Cardiac fibroblast (primary cell): ENCODE measurements at regions not wholly inside any gene's neighbourhood (a gene's known extent, or its start where the extent isn't known, plus 50 kb on each side); places are given as distances from the start of the nearest gene placed in this dataset.

Source experiments
- DNase-seq, 2 donors: peaks; one replicate each; pipeline versions ENCODE4 v3.0.0 to v3.0.0-alpha.2; 2010; ENCODE audit warnings: low read depth in 2 of 2
- H3K4me3 ChIP-seq, 2 donors: replicated peaks in 1 of 2; 1 replicate in 1 of 2; 2 replicates in 1 of 2; pipeline ENCODE4 v1.5.1; 2011; ENCODE audit warnings: low read depth in 2 of 2, low read length in 2 of 2, mild to moderate bottlenecking in 2 of 2, moderate library complexity in 1 of 2
- TF ChIP-seq, protein P1 (sequence below): IDR thresholded peaks from one replicate; pipeline ENCODE4 v1.5.1; 2011; ENCODE audit warnings: low read depth, mild to moderate bottlenecking, low read length, inconsistent platforms

- TF ChIP-seq, protein P1, sequence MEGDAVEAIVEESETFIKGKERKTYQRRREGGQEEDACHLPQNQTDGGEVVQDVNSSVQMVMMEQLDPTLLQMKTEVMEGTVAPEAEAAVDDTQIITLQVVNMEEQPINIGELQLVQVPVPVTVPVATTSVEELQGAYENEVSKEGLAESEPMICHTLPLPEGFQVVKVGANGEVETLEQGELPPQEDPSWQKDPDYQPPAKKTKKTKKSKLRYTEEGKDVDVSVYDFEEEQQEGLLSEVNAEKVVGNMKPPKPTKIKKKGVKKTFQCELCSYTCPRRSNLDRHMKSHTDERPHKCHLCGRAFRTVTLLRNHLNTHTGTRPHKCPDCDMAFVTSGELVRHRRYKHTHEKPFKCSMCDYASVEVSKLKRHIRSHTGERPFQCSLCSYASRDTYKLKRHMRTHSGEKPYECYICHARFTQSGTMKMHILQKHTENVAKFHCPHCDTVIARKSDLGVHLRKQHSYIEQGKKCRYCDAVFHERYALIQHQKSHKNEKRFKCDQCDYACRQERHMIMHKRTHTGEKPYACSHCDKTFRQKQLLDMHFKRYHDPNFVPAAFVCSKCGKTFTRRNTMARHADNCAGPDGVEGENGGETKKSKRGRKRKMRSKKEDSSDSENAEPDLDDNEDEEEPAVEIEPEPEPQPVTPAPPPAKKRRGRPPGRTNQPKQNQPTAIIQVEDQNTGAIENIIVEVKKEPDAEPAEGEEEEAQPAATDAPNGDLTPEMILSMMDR: no peak
- no peak for DNase-seq
- no peak overlapping the region for H3K4me3 ChIP-seq
Observed at GRCh38 chr3:117282566-117282965, 573.0 kb downstream of the TUSC7 start.

- TF ChIP-seq, protein P1: no peak
- DNase-seq: no peak
- H3K4me3 ChIP-seq: no peak overlapping the region
Observed at GRCh38 chr3:117285737-117286136, 576.2 kb downstream of the TUSC7 start.

- TF ChIP-seq, protein P1: no peak
- H3K4me3 ChIP-seq: no peak overlapping the region
- DNase-seq: no peak
Observed at GRCh38 chr3:117286488-117286887, 576.9 kb downstream of the TUSC7 start.

- TF ChIP-seq, protein P1: no peak
- DNase-seq: no peak
- H3K4me3 ChIP-seq: no peak overlapping the region
Observed at GRCh38 chr3:117287602-117288001, 578.0 kb downstream of the TUSC7 start.

DNA sequence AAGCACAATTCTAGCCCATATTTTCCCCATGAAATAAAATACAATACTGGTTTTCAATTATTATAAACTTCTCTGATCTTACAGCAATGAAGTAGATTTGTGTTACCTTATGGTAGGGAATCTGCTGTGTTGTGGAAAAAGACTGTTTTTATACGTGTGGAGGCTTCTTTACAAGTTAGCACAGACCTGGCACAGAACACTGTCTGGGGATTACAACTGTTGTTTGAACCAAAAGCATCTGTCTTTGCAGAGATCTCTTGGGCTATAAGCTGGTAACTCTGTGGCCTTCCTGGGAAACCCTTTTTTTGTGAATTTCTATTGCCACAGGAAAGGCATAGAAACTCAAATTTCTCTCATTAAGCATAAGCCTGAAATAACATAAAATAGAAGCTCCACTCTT lies 581.9 kb downstream of the TUSC7 start:
- no peak for DNase-seq
- TF ChIP-seq, protein P1: no peak
- no peak overlapping the region for H3K4me3 ChIP-seq

- H3K4me3 ChIP-seq: no peak overlapping the region
- no peak for DNase-seq
- TF ChIP-seq, protein P1: no peak
Observed at GRCh38 chr3:117297065-117297464, 587.5 kb downstream of the TUSC7 start.

DNA sequence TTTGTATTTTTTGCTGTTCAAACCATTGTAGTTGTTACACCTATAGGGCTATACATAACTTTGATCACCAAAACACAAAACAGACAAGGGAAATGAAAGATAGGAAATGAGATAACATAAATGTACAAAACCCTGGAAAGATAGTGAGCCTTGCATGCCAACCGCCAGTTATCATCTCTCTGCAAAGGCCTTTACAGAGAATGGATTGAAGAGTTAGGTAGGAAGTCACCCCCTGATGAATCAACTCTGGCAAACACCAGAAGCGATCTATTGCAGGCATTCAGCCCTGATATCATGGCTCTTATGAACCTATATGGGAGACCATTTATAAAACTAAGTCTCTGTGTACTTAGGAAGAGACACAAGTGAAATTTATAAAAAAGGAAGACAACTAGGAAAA lies 588.0 kb downstream of the TUSC7 start:
- no peak for DNase-seq
- H3K4me3 ChIP-seq: no peak overlapping the region
- TF ChIP-seq, protein P1: no peak
